ENCODE measurements at regions not wholly inside any gene's neighbourhood (a gene's known extent, or its start where the extent isn't known, plus 50 kb on each side); places are given as distances from the start of the nearest gene placed in this dataset.
"Not testable (repeated sequence)": the region's sequence is repeated elsewhere in the genome, so short reads cannot be mapped to it uniquely, and the experiment has no call there.

DNA sequence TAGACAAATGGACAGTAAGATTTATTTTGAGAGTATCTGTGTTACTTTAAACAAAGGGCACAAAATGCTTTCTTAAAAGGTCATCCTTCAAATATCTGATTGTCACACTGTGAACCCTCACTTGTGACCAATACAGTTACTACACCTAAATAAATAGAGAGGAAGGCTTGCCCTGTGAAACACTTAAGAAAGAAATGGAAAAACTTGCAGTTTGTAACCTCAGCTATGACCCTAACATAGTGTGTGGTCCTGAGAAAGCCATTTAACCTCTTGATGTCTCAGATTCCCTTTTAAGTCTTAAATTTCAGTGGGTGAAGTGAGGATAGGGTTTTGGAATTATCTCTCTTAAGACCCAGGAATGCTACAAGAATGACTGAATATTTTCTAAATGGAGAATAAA lies 126.7 kb upstream of the SLC27A6 start:
- Mint-ChIP-seq H3K9me3 (no peaks in the 10 kb centered on the region), H3K4me1 (no peaks in the 10 kb centered on the region), H3K27ac (no peak overlapping the region), H3K27me3 (no peaks in the 10 kb centered on the region), H3K4me3 (no peak overlapping the region), H3K36me3 (ENCODE audit: low read depth) (no peaks in the 10 kb centered on the region)
- ATAC-seq (replicated peaks), result no peak

DNA sequence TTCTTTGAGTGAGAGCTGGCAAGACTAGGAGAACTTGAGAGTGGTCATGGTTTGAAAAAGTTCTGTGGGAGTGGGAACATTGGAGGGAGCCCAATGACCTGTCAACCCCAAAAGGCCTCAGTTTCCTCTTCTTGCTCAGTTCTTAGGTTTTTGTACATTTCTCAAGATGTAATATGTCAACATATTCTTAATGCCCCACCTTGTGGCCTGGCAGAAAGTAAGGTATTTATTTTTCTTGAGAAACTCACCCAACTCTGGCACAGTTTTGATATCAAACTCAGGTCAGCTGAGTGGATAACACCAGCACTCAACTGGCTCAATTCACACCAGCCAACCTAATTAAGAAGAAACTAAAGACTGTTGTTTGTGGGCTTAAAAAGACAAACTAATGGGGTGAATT lies 123.0 kb upstream of the SLC27A6 start:
- H3K9me3 Mint-ChIP-seq, result no peaks in the 10 kb centered on the region
- no peaks in the 10 kb centered on the region for H3K4me1 Mint-ChIP-seq
- no peaks in the 10 kb centered on the region for H3K36me3 Mint-ChIP-seq (ENCODE audit: low read depth)
- ATAC-seq (replicated peaks), result no peak
- no peak overlapping the region for H3K4me3 Mint-ChIP-seq
- H3K27me3 Mint-ChIP-seq, result no peaks in the 10 kb centered on the region
- H3K27ac Mint-ChIP-seq, result no peak overlapping the region

DNA sequence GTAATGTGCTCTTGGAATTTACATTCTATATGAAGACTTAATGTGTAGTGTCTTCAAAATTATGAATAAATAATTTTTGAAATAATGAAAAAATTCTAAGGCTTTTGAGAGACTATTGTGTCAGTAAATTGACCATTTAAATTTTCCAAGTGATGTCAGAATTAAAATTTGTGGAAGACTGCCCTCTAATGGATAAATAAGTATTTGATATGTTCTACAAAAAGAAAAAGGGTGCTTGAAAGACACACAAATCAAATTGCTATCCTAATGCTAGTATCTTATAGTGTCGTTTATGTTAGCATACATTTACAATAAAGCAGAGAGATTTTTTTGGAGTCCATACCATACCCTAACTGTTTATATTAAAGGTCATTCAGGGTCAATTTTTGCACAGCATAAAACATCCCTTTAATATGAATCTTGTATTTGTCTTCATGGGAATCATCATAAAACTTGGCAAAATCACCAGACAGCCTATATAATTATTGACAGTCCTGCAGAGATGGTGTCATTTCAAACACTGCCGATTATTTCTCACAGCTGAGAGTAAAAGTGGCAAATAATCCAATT lies 120.8 kb upstream of the SLC27A6 start:
- Mint-ChIP-seq H3K4me1 (no peaks in the 10 kb centered on the region), H3K4me3 (no peak overlapping the region), H3K36me3 (ENCODE audit: low read depth) (no peaks in the 10 kb centered on the region), H3K9me3 (peaks cover 8% of the 10 kb centered on the region), H3K27me3 (no peaks in the 10 kb centered on the region), H3K27ac (no peak overlapping the region)
- ATAC-seq (replicated peaks), result no peak

DNA sequence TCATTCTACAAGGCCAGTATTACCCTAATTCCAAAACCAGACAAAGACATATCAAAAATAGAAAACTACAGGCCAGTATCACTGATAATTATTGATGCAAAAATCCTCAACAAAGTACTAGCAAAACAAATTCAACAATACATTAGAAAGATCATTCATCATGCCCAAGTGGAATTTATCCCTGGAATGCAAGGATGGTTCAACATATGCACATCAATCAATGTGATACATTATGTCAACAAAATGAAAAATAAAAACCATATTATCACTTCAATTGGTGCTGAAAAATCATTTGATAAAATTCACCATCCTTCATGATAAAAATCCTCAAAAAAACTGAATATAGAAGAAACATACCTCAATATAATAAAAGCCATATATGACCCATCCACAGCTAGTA lies 115.2 kb upstream of the SLC27A6 start:
- H3K36me3 Mint-ChIP-seq (ENCODE audit: low read depth), result no peaks in the 10 kb centered on the region
- no peaks in the 10 kb centered on the region for H3K27me3 Mint-ChIP-seq
- no peak overlapping the region for H3K27ac Mint-ChIP-seq
- no peak for ATAC-seq (replicated peaks)
- peaks cover 16% of the 10 kb centered on the region for H3K9me3 Mint-ChIP-seq
- no peak overlapping the region for H3K4me3 Mint-ChIP-seq
- no peaks in the 10 kb centered on the region for H3K4me1 Mint-ChIP-seq

DNA sequence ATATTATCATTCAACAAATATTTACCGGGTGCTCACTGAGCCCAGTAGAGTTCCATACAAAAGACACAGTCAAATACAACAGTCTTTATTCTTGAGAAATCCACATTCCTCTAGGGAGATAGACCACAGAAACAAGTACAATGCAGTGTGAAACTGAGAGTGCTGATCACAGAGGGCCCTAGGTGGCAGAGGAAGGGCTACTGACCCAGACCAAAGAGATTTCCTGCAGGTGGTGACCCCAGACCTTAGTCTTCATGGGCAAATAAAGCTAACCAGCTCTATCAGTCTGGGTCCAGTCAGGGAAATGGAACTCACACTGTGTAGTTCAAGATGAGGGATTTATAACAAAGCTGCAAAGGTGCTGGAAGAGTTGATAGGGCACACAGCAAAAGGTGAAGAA lies 110.4 kb upstream of the SLC27A6 start:
- Mint-ChIP-seq H3K27me3 (peaks cover 3% of the 10 kb centered on the region), H3K36me3 (ENCODE audit: low read depth) (no peaks in the 10 kb centered on the region), H3K4me3 (no peak overlapping the region), H3K27ac (no peak overlapping the region), H3K4me1 (no peaks in the 10 kb centered on the region), H3K9me3 (peaks cover 13% of the 10 kb centered on the region)
- ATAC-seq (replicated peaks), result no peak

DNA sequence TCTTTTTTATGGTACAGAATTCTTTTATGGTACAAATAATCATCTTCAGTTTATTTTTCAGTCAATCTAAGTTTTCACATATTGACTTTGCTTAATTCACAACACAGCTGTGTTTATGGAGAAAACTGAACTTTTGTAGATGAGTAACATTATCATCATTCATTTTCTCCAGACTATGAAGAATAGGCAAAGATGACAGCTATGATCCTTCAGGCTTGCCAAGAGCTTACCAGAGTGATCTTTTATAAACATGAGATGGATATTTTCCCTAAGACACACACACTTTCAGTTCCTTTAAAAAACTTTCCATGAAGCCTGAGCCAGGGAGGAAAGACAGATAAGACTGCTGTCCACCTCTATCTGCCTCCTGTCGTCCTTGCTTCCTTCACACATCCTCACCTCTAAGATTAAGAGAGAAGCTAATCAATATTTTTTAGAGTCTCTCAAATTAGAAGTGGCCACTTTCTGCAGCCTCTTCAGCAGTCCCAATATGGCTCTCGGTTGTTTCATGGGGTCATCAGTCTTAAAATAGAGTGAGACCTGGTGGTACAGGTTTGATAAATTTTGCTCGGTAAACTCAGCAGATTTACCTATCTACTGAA lies 108.1 kb upstream of the SLC27A6 start:
- Mint-ChIP-seq H3K4me1 (no peaks in the 10 kb centered on the region), H3K36me3 (ENCODE audit: low read depth) (no peaks in the 10 kb centered on the region), H3K4me3 (no peak overlapping the region), H3K9me3 (peaks cover 9% of the 10 kb centered on the region), H3K27me3 (peaks cover 3% of the 10 kb centered on the region), H3K27ac (no peak overlapping the region)
- ATAC-seq (replicated peaks), result no peak

DNA sequence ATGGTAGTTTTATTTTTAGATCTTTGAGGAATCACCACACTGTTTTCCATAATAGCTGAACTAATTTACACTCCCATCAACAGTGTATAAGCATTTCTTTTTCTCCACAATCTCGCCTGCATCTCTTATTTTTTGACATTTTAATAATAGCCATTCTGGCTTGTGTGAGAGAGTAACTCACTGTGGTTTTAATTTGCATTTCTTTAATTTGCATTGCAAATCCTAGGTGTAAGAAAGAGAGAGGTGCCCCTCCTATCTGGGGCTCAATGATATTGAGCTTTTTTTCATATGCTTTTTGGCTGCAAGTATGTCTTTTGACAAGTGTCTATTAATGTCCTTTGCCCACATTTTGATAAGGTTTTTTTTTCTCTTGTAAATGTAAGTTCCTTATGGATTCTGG lies 106.3 kb upstream of the SLC27A6 start:
- no peak for ATAC-seq (replicated peaks)
- peaks cover 3% of the 10 kb centered on the region for H3K27me3 Mint-ChIP-seq
- H3K9me3 Mint-ChIP-seq, result peaks cover 9% of the 10 kb centered on the region
- no peaks in the 10 kb centered on the region for H3K4me1 Mint-ChIP-seq
- no peak overlapping the region for H3K27ac Mint-ChIP-seq
- H3K36me3 Mint-ChIP-seq (ENCODE audit: low read depth), result no peaks in the 10 kb centered on the region
- no peak overlapping the region for H3K4me3 Mint-ChIP-seq

DNA sequence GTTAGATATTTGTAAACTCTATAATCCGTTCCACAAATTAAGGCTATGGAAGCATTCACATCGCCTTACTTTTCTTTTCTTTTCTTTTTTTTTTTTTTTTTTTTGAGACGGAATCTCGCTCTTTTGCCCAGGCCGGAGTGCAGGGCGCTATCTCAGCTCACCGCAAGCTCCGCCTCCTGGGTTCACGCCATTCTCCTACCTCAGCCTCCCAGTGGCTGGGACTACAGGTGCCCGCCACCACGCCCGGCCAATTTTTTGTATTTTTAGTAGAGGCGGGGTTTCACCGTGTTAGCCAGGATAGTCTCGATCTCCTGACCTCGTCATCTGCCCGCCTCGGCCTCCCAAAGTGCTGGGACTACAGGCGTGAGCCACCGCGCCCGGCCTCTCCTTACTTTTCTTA lies 104.1 kb upstream of the SLC27A6 start:
- H3K4me1 Mint-ChIP-seq; H3K36me3 Mint-ChIP-seq (ENCODE audit: low read depth); H3K9me3 Mint-ChIP-seq; H3K27me3 Mint-ChIP-seq; H3K27ac Mint-ChIP-seq; ATAC-seq (replicated peaks); H3K4me3 Mint-ChIP-seq: not testable (repeated sequence)

DNA sequence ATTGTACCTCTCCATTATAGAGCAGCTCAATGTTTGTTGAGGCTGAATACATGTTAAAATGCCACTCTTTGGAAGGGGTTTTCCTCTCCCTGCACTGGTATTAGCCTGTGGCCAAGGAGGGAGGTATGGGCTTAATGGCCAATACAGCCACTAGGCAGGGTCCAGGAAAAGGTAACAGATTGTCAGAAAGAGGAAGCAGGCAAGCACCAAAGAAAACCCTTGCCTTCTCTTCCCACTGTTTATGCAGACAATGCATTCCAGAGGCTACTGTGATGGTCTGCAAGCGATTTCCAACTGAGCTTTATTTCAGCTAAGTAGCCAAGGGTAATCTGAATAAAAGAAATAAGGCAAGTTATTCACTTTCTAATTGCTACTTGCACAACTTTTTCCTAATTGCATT lies 95.3 kb upstream of the SLC27A6 start:
- H3K27ac Mint-ChIP-seq, result no peak overlapping the region
- no peak overlapping the region for H3K4me3 Mint-ChIP-seq

DNA sequence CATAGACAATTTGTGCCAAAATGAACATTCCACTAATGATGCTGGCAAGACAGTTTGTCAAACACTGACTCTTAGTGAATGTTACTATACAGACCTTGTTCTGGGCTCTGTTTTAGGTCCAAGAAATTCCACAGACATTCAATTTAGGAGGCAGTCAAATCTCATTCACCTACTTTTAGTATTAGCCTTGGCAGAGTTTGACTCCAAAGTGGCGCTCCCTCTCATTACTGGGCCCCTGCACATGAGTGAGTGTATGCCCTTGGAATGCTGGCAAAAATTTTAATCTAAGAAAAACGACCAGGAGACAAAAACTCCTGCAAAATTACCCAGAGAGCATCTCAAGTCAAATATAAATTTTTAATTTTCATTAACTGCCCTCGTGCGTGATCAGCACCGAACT lies 94.9 kb upstream of the SLC27A6 start:
- H3K4me1 Mint-ChIP-seq, result no peaks in the 10 kb centered on the region
- H3K36me3 Mint-ChIP-seq (ENCODE audit: low read depth), result no peaks in the 10 kb centered on the region
- peaks cover 6% of the 10 kb centered on the region for H3K27me3 Mint-ChIP-seq
- peaks cover 4% of the 10 kb centered on the region for H3K9me3 Mint-ChIP-seq
- H3K4me3 Mint-ChIP-seq, result no peak overlapping the region
- ATAC-seq (replicated peaks), result no peak
- no peak overlapping the region for H3K27ac Mint-ChIP-seq

More for the DNA sequence above, 95.3 kb upstream of the SLC27A6 start:
- H3K4me1 Mint-ChIP-seq, result no peaks in the 10 kb centered on the region
- ATAC-seq (replicated peaks), result no peak
- H3K27me3 Mint-ChIP-seq, result peaks cover 2% of the 10 kb centered on the region
- H3K9me3 Mint-ChIP-seq, result peaks cover 4% of the 10 kb centered on the region
- H3K36me3 Mint-ChIP-seq (ENCODE audit: low read depth), result no peaks in the 10 kb centered on the region

DNA sequence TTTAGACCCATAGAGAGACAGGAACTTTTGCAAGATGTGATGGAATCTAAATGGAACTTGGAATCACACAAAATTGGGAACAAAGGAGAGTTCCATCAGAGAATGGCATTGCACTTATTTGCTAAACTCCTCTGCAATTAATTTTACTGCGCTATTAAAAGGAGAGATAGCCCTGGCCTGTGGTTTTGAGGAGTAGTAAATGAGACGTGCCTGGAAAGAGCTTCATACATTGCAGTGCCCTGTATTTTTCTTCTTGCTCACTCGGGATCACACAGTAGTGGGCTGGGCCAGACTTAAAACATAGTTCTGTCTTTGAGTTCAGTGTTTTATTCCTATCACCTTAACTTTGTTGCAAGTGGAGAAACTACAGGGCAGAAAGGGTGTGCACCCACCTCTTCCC lies 94.4 kb upstream of the SLC27A6 start:
- no peaks in the 10 kb centered on the region for H3K4me1 Mint-ChIP-seq
- no peak for ATAC-seq (replicated peaks)
- H3K4me3 Mint-ChIP-seq, result no peak overlapping the region
- peaks cover 4% of the 10 kb centered on the region for H3K9me3 Mint-ChIP-seq
- H3K27ac Mint-ChIP-seq, result no peak overlapping the region
- no peaks in the 10 kb centered on the region for H3K36me3 Mint-ChIP-seq (ENCODE audit: low read depth)
- peaks cover 7% of the 10 kb centered on the region for H3K27me3 Mint-ChIP-seq

DNA sequence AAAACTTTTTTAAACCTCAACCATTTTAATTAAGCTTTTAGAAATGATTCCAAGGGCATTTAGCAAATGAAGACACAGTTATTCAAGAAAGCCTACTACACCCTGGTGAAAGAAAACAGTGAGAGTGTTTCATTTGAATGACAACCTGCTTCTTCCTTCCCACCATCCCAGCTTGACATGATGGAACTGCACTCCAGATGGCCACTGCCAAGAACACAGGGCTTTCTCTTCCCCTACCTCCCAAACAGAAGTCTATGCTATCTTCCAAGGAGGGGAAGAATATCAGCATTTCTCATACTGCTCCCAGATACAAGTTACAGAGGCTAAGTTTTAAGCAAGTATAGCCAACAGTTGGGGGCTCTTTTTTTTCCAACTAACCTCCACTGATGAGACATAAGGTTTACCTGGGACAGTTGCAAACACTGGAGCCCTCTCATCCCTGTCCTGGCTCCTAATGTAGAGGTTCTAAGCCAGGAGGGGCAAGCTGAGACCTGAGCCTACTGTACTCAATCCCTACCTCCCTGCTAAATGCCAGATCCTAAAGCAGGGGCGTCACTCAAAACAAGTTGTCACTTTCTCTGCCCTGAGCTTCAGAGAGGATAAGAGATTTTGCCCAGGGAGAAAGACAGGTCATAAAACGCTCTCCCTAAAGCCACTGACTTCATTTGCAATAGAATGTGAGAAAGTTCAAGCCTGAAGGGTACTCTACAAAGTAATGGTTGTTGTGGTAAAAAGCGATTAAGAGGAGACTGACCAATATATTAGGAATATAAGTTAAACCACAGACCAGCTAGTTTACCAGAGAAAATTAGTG lies 88.5 kb upstream of the SLC27A6 start:
- Mint-ChIP-seq H3K27me3 (peaks cover 7% of the 10 kb centered on the region), H3K4me1 (no peaks in the 10 kb centered on the region), H3K27ac (no peak overlapping the region), H3K4me3 (no peak overlapping the region), H3K9me3 (no peaks in the 10 kb centered on the region), H3K36me3 (ENCODE audit: low read depth) (no peaks in the 10 kb centered on the region)
- ATAC-seq (replicated peaks), result no peak

DNA sequence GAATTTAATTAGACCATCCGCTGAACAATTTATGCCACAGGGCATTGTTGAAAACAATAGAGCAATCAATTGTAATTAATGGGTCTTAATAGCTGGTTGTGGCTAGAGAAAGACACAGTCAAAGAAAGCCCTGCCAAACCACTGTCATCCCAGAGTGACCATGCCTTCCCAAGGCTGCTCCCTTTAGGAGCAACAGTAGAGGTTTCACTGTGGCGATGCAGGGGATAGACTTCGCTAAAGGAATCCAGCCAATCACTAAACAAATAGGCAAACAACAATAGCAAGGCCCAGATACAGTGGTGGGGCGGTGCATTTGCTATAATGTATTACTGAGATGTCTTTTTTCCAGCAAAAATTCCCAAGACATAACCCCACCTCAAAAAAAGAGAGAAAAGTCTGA lies 87.8 kb upstream of the SLC27A6 start:
- no peaks in the 10 kb centered on the region for H3K36me3 Mint-ChIP-seq (ENCODE audit: low read depth)

DNA sequence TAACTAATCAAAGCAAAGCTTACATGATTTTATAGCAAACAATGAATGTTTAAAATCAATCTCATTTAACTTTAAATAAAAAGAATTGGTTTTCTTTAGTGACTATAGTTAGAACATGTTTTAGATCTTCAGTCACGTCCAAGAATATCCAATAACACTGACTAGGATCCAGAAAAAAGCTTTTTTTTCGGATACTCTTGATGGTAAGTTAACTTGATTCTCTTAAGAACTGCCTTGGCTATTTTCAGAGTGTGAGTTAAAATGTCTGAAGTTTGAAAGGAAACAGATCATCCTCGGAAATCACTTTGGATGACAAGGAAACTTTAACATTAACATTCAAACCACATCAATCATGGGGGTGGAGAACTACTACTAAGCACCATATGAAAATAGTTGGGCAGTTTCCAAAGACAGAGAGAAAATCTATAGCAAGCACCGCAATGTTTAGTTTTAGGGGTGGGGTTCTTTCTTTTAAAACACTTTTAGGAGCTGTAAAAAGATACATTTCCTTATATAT lies 83.7 kb upstream of the SLC27A6 start:
- no peak overlapping the region for H3K4me3 Mint-ChIP-seq
- no peaks in the 10 kb centered on the region for H3K36me3 Mint-ChIP-seq (ENCODE audit: low read depth)
- H3K4me1 Mint-ChIP-seq, result no peaks in the 10 kb centered on the region
- no peak for ATAC-seq (replicated peaks)
- H3K9me3 Mint-ChIP-seq, result peaks cover 3% of the 10 kb centered on the region
- H3K27me3 Mint-ChIP-seq, result peaks cover 10% of the 10 kb centered on the region
- H3K27ac Mint-ChIP-seq, result no peak overlapping the region

More for the DNA sequence above, 87.8 kb upstream of the SLC27A6 start:
- Mint-ChIP-seq H3K9me3 (no peaks in the 10 kb centered on the region), H3K4me1 (no peaks in the 10 kb centered on the region), H3K4me3 (no peak overlapping the region), H3K27me3 (peaks cover 7% of the 10 kb centered on the region), H3K27ac (no peak overlapping the region)
- ATAC-seq (replicated peaks), result no peak

DNA sequence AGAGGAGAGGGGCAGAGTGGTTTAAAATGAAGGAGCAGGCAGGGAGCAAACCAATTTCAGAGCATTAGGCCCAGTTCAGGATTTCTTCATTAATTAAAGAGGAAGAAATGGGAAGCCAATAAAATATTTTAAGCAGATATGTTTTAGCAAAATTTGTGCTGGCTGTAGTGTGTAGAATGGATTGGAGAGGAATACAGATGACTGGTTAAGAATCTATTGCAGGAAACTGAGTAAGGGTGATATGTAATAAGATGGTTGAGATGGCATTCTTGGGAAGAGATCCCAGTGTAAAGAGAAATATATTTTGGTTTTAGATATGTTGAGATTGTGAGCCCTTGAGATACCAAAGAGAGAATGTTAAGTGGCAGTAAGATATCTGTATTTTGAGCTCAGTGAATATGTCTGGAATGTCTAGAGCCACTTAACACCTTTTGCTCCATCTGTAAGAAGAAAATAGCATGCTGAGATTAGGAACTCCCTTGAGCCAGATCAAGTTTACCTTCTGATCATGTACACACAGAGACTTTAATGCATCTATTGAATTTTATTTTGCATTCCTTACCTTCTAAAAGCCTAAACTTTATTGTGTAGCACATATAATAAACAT lies 79.5 kb upstream of the SLC27A6 start:
- H3K36me3 Mint-ChIP-seq (ENCODE audit: low read depth), result no peaks in the 10 kb centered on the region
- H3K27me3 Mint-ChIP-seq, result peaks cover 11% of the 10 kb centered on the region
- no peaks in the 10 kb centered on the region for H3K4me1 Mint-ChIP-seq
- H3K27ac Mint-ChIP-seq, result no peak overlapping the region
- peaks cover 3% of the 10 kb centered on the region for H3K9me3 Mint-ChIP-seq
- ATAC-seq (replicated peaks), result no peak
- H3K4me3 Mint-ChIP-seq, result no peak overlapping the region
